ENCODE measurements at regions not wholly inside any gene's neighbourhood (a gene's known extent, or its start where the extent isn't known, plus 50 kb on each side); places are given as distances from the start of the nearest gene placed in this dataset.

DNA sequence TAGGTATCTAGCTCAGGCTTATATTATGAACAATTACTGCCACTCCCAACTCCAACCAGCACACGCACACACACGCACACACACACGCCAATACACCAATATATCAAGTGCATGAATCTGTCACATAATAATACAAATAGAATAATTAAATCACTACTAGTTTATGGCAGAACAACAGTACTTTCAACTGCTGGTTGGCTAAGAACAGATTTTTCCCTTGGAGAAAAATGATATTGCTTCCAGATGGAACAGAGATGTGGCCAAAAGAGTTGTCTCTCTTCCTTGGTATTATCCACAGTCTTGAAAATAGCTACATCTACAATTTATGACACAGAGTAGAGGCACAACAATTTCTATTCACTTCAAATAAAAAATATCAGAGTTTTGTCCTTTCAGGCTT is 538.3 kb upstream of the FAT3 start:
- TF ChIP-seq, protein P1, sequence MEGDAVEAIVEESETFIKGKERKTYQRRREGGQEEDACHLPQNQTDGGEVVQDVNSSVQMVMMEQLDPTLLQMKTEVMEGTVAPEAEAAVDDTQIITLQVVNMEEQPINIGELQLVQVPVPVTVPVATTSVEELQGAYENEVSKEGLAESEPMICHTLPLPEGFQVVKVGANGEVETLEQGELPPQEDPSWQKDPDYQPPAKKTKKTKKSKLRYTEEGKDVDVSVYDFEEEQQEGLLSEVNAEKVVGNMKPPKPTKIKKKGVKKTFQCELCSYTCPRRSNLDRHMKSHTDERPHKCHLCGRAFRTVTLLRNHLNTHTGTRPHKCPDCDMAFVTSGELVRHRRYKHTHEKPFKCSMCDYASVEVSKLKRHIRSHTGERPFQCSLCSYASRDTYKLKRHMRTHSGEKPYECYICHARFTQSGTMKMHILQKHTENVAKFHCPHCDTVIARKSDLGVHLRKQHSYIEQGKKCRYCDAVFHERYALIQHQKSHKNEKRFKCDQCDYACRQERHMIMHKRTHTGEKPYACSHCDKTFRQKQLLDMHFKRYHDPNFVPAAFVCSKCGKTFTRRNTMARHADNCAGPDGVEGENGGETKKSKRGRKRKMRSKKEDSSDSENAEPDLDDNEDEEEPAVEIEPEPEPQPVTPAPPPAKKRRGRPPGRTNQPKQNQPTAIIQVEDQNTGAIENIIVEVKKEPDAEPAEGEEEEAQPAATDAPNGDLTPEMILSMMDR (IDR thresholded peaks at IDR 0.05), result no peak
- TF ChIP-seq POLR2A (IDR thresholded peaks at IDR 0.05; ENCODE audit: low read depth) (no peak), POLR2AphosphoS5 (IDR thresholded peaks at IDR 0.05) (no peak), EP300 (IDR thresholded peaks at IDR 0.05) (no peak)
